GM21576 (cell line): ENCODE measurements at regions not wholly inside any gene's neighbourhood (a gene's known extent, or its start where the extent isn't known, plus 50 kb on each side); places are given as distances from the start of the nearest gene placed in this dataset.

Source experiments
- ATAC-seq: cut with Tn5 transposase; IDR thresholded peaks from one replicate; pipeline ENCODE4 v1.9.1; 2021; ENCODE audit warnings: mild to moderate bottlenecking, moderate library complexity; ENCODE audit not compliant: unreplicated experiment

- ATAC-seq: no peak
These were observed 310.8 kb upstream of the NR5A2 start for GRCh38 chr1:199716729-199717128.

- no peak for ATAC-seq
These were observed 308.2 kb upstream of the NR5A2 start for GRCh38 chr1:199719156-199719842.

DNA sequence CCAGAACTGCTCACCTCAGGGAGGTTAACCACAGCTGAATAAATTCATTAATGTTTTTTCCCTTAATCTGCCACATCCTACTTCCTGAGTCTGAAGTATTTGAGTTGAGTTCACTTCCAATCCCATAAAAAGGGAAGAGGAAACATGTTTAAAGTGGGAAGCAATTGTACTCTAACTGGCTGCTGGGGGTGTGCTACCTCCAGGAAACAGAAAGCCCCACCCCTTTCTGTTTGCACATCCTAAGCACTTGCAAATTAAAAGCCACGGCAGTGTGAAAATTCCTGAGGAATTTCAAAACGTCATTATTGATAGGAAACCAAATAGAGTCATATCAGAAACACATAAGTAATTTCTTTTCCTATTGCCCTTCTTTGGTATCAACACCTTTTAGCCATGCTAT, 307.0 kb upstream of the NR5A2 start:
- ATAC-seq: no peak

GRCh38 chr1:199721001-199721400, 306.5 kb upstream of the NR5A2 start:
- no peak for ATAC-seq

DNA sequence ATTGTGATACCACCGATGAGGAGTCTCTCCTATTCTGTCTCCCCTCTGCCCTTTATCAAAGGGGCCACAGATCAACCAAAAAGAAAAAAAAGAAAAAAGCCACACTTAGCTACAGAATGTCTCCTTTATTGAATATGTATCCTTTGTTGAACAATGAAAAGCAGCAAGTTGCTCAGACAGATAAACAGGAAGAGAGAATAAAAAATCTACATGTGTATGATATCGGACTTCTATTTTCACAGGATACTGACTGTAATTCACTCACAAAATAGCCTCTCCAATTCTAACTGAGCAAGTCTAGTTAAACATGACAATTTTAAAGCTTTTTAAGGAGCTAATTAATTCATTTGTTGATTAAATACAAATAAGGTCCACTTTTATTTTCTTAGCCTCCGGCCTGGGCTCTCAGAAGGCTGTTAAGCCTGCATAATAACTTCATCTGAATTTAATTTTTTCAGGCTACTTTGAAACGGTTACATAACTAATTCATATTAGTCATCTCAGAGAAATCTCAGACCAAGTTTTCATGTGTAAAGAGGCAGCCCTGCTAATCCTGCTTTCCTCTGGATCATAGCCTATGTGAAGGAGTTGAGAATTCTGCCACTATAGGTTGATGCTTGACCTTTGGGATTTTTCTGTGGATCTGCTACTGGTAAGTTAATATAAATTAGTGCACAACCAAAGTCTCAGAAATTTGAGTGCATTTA, 304.1 kb upstream of the NR5A2 start:
- no peak for ATAC-seq

- ATAC-seq: no peak
These were observed 303.5 kb upstream of the NR5A2 start for GRCh38 chr1:199724049-199724448.

DNA sequence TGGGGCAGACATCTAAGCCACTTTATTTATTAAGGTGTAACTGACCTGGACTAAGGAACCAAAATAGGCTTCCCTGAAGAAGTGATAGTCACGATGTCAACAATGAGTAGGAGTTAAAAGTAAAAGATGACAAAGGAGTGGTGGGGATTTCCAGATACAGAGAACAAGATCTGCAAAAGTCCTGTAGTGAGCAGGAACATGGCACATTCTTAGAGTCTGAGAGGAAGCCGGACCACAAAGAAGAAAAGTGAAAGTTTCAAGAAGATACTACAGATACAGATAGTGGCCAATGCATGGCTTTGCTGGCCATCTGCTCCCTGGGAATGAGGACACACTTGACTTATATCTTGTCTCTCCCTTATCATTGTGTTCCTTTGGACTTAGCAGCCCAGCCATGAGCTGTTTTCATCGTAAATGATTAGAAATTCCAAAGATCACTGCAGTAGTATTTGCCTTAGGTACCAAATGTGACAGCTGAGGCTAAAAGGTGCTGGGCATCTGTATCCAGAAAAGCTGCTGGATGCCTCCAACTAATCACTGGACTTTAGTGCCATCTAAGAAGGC, 302.4 kb upstream of the NR5A2 start:
- no peak for ATAC-seq

GRCh38 chr1:199727682-199728081, 299.8 kb upstream of the NR5A2 start:
- ATAC-seq: no peak

DNA sequence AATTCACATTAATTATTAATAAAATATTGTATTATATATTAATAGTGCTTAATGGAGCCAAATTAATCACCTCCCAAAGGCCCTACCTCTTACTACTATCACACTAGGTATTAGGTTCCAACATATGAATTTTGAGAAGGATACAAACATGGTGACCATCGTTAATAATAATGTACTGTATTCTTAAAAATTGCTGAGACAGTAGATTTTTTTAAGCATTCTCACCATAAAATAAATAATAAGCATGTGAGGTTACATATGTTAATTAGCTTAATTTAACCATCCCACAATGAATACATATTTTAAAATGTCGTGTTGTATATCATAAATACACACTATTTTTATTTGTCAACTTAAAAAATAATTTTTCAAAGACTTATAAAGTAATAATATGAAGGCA, 299.2 kb upstream of the NR5A2 start:
- no peak for ATAC-seq

- ATAC-seq: no peak
These were observed 294.4 kb upstream of the NR5A2 start for GRCh38 chr1:199733125-199733524.

- ATAC-seq: no peak
These were observed 293.3 kb upstream of the NR5A2 start for GRCh38 chr1:199734186-199734585.

DNA sequence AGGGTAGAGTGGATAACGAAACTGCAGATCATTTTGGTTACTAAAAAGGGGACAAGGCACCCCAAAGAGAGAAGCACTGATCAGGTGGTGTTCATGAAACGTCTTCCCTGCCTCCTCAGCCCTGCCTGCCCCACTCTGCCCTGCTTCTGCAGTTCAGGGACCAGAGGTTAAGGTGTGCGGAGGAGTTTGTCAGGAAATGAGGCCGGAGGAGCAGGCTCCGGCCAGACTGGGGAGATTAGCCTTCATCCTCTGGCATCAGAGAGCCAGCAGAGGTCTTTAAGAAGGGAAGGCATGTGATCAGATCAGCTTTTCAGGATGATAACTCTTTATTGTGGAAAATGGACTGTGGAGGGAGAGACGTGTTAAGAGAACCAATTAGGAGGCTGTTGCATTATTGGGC, 291.9 kb upstream of the NR5A2 start:
- no peak for ATAC-seq

- no peak for ATAC-seq
These were observed 290.9 kb upstream of the NR5A2 start for GRCh38 chr1:199736646-199737045.

GRCh38 chr1:199741586-199741985, 285.9 kb upstream of the NR5A2 start:
- no peak for ATAC-seq

DNA sequence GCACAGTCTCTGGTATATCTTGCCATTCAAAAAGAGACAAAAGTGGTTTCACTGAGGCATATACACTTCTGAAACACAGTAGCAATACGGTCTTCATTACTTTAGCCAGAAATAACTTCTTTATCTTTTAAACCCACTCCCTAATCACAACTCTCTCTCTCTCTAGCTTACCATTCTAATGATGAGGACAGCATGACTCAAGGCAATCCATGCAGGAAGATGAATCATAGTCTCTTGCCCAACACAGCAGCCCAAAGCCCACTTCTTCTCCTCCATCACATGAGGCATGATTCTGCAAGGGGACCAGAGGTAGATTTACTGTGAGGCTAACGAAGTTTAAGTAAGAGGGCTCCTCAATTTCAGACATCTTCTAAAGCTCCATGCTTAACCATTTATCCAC, 285.0 kb upstream of the NR5A2 start:
- ATAC-seq: no peak

- no peak for ATAC-seq
These were observed 284.3 kb upstream of the NR5A2 start for GRCh38 chr1:199743227-199743626.

GRCh38 chr1:199746666-199747384, 280.7 kb upstream of the NR5A2 start:
- no peak for ATAC-seq

DNA sequence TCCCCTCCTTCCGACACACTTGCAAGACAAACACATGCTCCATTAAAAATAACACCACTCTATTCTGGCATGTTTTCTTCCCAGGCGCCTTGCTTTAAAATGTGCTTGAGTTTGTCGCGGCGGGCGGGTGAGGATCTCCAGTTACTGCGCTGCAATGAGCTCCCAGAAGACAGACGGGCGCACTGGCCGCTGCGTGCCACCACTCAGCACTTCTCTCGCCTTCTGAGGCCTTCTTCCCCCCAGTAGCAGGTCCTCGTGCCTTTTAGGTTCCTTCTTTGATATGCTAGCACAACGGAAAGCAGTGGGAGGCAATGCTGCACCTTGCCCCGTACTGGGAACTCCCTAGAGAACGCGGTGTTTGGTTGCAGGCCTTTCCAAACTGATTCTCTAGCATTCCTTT, 279.5 kb upstream of the NR5A2 start:
- no peak for ATAC-seq

GRCh38 chr1:199751506-199751905, 276.0 kb upstream of the NR5A2 start:
- no peak for ATAC-seq

- no peak for ATAC-seq
These were observed 275.4 kb upstream of the NR5A2 start for GRCh38 chr1:199751962-199752687.

DNA sequence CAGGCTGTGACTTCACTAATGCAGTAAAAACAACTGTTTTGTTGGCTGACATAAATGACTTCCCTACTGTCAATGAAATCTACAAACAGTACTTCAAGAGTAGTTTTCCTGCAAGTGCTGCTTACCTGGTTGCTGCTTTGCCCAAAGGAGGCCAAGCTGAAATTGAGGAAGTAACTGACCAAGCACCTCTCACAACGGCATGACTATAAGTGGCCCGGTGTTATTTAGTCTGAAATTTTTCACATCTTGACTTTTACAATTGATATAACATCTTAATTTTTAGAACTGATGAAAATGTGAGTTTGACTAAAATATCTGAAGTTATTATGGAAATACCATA, 274.9 kb upstream of the NR5A2 start:
- no peak for ATAC-seq
